GM23248 (cell line): ENCODE measurements at regions not wholly inside any gene's neighbourhood (a gene's known extent, or its start where the extent isn't known, plus 50 kb on each side); places are given as distances from the start of the nearest gene placed in this dataset.

ENCODE experiments used
- EZH2 ChIP-seq: fragments of 200-600 bp; sonication (generic); IDR thresholded peaks from 2 replicates; pipeline ENCODE4 v1.6.1; 2018; ENCODE audit warnings: antibody characterized with exemption, mild to moderate bottlenecking; ENCODE audit not compliant: insufficient read depth, poor library complexity, severe bottlenecking
- EZH2phosphoT487 ChIP-seq: fragments of 200-600 bp; sonication (generic); IDR thresholded peaks from 2 replicates; pipeline ENCODE4 v1.6.1; 2018; ENCODE audit warnings: antibody characterized with exemption, moderate library complexity, mild to moderate bottlenecking, low read depth; ENCODE audit not compliant: insufficient read depth

- TF ChIP-seq EZH2 (no peak), EZH2phosphoT487 (no peak)
These were observed 142.8 kb downstream of the ATG4C start for GRCh38 chr1:62926681-62927252.
